Omental fat pad (tissue), 3 donors: ENCODE measurements at regions not wholly inside any gene's neighbourhood (a gene's known extent, or its start where the extent isn't known, plus 50 kb on each side); places are given as distances from the start of the nearest gene placed in this dataset.

Experiments used
- ATAC-seq: fragments of 150-250 bp; one replicate; pipeline ENCODE4 v1.9.1; 2016; ENCODE audit warnings: mild to moderate bottlenecking, moderate library complexity; ENCODE audit not compliant: low FRiP score
- DNase-seq: peaks from one replicate; pipeline ENCODE4 v3.0.0-alpha.2; 2019; ENCODE audit warnings: low spot score
- CTCF ChIP-seq, 3 donors: fragments of 450-650 bp; IDR thresholded peaks; one replicate each; pipeline ENCODE4 v1.5.1; 2016 to 2017; ENCODE audit warnings: antibody characterized with exemption in 3 of 3, mild to moderate bottlenecking in 3 of 3, moderate library complexity in 2 of 3

- ATAC-seq (no peak), DNase-seq (no peak)
- TF ChIP-seq CTCF (IDR thresholded peaks at IDR 0.05) = no peak
Measured at GRCh38 chr10:61330669-61331068, 122.5 kb downstream of the TMEM26 start.

DNA sequence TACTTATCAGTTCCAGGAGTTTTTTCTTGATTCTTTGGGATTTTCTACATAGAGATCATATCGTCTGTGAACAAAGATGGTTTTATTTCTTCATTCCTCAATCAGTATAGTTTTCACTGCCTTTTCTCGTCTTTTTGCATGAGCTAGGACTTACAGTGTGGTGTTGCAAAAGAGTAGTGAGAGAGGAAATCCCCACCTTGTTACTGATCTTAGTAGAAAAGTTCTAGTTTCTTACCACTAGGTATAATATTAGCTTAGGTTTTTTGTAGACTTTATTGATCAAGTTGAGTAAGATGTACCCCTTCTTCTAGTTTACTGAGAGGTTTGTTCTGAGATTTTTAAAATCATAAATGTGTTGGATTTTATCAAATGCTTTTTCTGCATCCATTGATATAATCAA lies 123.3 kb downstream of the TMEM26 start:
- DNase-seq (no peak), ATAC-seq (no peak)
- TF ChIP-seq CTCF (IDR thresholded peaks at IDR 0.05) = no peak

DNA sequence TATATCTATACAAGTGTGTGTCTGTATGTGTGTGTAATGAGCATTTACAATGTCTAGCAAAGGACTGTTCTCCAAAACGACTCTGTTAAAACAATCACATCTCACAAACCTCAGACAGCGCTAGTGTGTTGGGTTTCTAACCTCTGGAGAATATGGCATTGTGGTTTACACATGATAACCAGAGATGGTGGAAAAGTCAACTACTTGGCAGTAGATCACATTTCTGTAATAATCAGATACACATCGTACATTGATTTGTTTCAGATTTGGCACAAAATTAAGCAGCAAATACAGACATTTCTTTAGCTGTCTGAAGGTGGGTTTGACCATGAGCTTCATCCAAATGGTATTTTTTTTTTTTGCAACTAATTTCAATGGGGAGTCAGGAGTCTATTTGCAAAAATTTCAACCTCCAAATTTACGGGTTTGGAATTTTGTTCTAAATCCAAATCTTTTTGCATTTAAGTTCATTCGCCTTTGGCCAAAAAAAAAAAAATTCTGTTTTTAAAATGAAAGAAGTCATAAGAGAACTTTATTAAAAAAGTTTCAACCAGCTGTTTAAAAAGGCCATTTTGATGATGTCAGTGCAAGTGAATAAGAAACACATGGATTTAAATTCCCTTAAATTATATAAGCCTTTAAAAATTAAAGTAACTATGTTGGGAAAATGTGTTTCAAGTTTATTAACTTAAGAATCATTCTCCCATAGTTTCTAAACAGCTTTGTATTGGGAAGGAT lies 127.8 kb downstream of the TMEM26 start:
- no peak for TF ChIP-seq CTCF (IDR thresholded peaks at IDR 0.05)
- no peak for DNase-seq
- no peak for ATAC-seq

- ATAC-seq (no peak), DNase-seq (no peak)
- TF ChIP-seq CTCF (IDR thresholded peaks at IDR 0.05) = no peak
Measured at GRCh38 chr10:61323726-61324125, 129.5 kb downstream of the TMEM26 start.

- DNase-seq (no peak), ATAC-seq (no peak)
- TF ChIP-seq CTCF (IDR thresholded peaks at IDR 0.05) = no peak
Measured at GRCh38 chr10:61321041-61321857, 131.9 kb downstream of the TMEM26 start.

DNA sequence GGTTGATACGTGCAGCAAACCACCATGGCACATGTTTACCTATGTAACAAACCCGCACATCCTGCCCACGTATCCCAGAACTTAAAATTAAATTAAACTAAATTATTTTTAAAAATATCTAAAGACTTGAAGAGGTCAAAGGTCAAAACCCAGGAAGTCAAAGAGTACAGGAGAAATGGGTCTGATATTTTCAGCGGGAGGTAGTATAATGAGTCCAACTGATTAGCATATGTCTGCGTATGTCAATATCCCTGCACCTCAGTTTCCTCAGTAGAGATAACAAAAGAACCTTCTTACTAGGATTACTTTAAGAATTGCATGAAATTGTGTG lies 133.0 kb downstream of the TMEM26 start:
- DNase-seq (no peak), ATAC-seq (no peak)
- TF ChIP-seq CTCF (IDR thresholded peaks at IDR 0.05) = no peak
